ENCODE measurements at regions not wholly inside any gene's neighbourhood (a gene's known extent, or its start where the extent isn't known, plus 50 kb on each side); places are given as distances from the start of the nearest gene placed in this dataset.

GRCh38 chr18:71902482-71902881, 641.7 kb downstream of the CBLN2 start:
- TF ChIP-seq CTCF (IDR thresholded peaks at IDR 0.05; ENCODE audit: insufficient read depth, low read length, poor library complexity, severe bottlenecking), result no peak
- no peak for DNase-seq (ENCODE audit: extremely low read depth, insufficient read length)
- no peaks in the 10 kb centered on the region for H3K36me3 ChIP-seq (ENCODE audit: control insufficient read depth, insufficient read depth, low read length)
- H3K27me3 ChIP-seq (replicated peaks; ENCODE audit: control insufficient read depth, insufficient read depth, low read length), result no peaks in the 10 kb centered on the region
- H3K4me3 ChIP-seq (replicated peaks; ENCODE audit: low read depth, low read length), result no peak overlapping the region

GRCh38 chr18:71899707-71900472, 644.3 kb downstream of the CBLN2 start:
- Histone ChIP-seq H3K36me3 (ENCODE audit: control insufficient read depth, insufficient read depth, low read length) (no peaks in the 10 kb centered on the region), H3K4me3 (replicated peaks; ENCODE audit: low read depth, low read length) (no peak overlapping the region), H3K27me3 (replicated peaks; ENCODE audit: control insufficient read depth, insufficient read depth, low read length) (no peaks in the 10 kb centered on the region)
- TF ChIP-seq CTCF (IDR thresholded peaks at IDR 0.05; ENCODE audit: insufficient read depth, low read length, poor library complexity, severe bottlenecking), result no peak
- no peak for DNase-seq (ENCODE audit: extremely low read depth, insufficient read length)

GRCh38 chr18:71899183-71899582, 645.0 kb downstream of the CBLN2 start:
- no peaks in the 10 kb centered on the region for H3K36me3 ChIP-seq (ENCODE audit: control insufficient read depth, insufficient read depth, low read length)
- no peak overlapping the region for H3K4me3 ChIP-seq (replicated peaks; ENCODE audit: low read depth, low read length)
- TF ChIP-seq CTCF (IDR thresholded peaks at IDR 0.05; ENCODE audit: insufficient read depth, low read length, poor library complexity, severe bottlenecking), result no peak
- H3K27me3 ChIP-seq (replicated peaks; ENCODE audit: control insufficient read depth, insufficient read depth, low read length), result no peaks in the 10 kb centered on the region
- no peak for DNase-seq (ENCODE audit: extremely low read depth, insufficient read length)

GRCh38 chr18:71887509-71887908, 656.6 kb downstream of the CBLN2 start:
- Histone ChIP-seq H3K36me3 (ENCODE audit: control insufficient read depth, insufficient read depth, low read length) (no peaks in the 10 kb centered on the region), H3K27me3 (replicated peaks; ENCODE audit: control insufficient read depth, insufficient read depth, low read length) (no peaks in the 10 kb centered on the region), H3K4me3 (replicated peaks; ENCODE audit: low read depth, low read length) (no peak overlapping the region)
- no peak for TF ChIP-seq CTCF (IDR thresholded peaks at IDR 0.05; ENCODE audit: insufficient read depth, low read length, poor library complexity, severe bottlenecking)
- no peak for DNase-seq (ENCODE audit: extremely low read depth, insufficient read length)

- Histone ChIP-seq H3K27me3 (replicated peaks; ENCODE audit: control insufficient read depth, insufficient read depth, low read length) (no peaks in the 10 kb centered on the region), H3K36me3 (ENCODE audit: control insufficient read depth, insufficient read depth, low read length) (no peaks in the 10 kb centered on the region), H3K4me3 (replicated peaks; ENCODE audit: low read depth, low read length) (no peak overlapping the region)
- DNase-seq (ENCODE audit: extremely low read depth, insufficient read length), result no peak
- no peak for TF ChIP-seq CTCF (IDR thresholded peaks at IDR 0.05; ENCODE audit: insufficient read depth, low read length, poor library complexity, severe bottlenecking)
Observed at GRCh38 chr18:71878226-71878625, 665.9 kb downstream of the CBLN2 start.

- no peaks in the 10 kb centered on the region for H3K36me3 ChIP-seq (ENCODE audit: control insufficient read depth, insufficient read depth, low read length)
- no peak for DNase-seq (ENCODE audit: extremely low read depth, insufficient read length)
- H3K27me3 ChIP-seq (replicated peaks; ENCODE audit: control insufficient read depth, insufficient read depth, low read length), result no peaks in the 10 kb centered on the region
- H3K4me3 ChIP-seq (replicated peaks; ENCODE audit: low read depth, low read length), result no peak overlapping the region
- no peak for TF ChIP-seq CTCF (IDR thresholded peaks at IDR 0.05; ENCODE audit: insufficient read depth, low read length, poor library complexity, severe bottlenecking)
Observed at GRCh38 chr18:71873695-71874094, 670.4 kb downstream of the CBLN2 start.
